ENCODE measurements at regions not wholly inside any gene's neighbourhood (a gene's known extent, or its start where the extent isn't known, plus 50 kb on each side); places are given as distances from the start of the nearest gene placed in this dataset.

- BruUV-seq (replicated peaks) = no TSS peak
- peaks cover 11% of the 10 kb centered on the region; the same call in 1 of the 2 replicates for H3K4me1 ChIP-seq
- no peaks in the 10 kb centered on the region for H3K36me3 ChIP-seq (ENCODE audit: control insufficient read depth, insufficient read depth, low read length)
- no peak for TF ChIP-seq CTCF (IDR thresholded peaks at IDR 0.05; ENCODE audit: insufficient read depth in 1 of 2, low read depth in 1 of 2, low read length in 1 of 2, severe bottlenecking in 1 of 2, unreplicated experiment in 1 of 2)
- Mint-ChIP-seq H3K27ac (ENCODE audit: unreplicated experiment) (no peak overlapping the region), H3K36me3 (ENCODE audit: insufficient read depth, unreplicated experiment) (no peaks in the 10 kb centered on the region), H3K27me3 (ENCODE audit: insufficient read depth, unreplicated experiment) (no peaks in the 10 kb centered on the region), H3K9me3 (ENCODE audit: unreplicated experiment) (peaks cover 12% of the 10 kb centered on the region), H3K4me1 (ENCODE audit: low read depth, unreplicated experiment) (peaks cover 10% of the 10 kb centered on the region), H3K4me3 (ENCODE audit: unreplicated experiment) (no peak overlapping the region)
- no peaks in the 10 kb centered on the region for H3K27me3 ChIP-seq (replicated peaks; ENCODE audit: control insufficient read depth, insufficient read depth, low read length)
- ChIA-PET CTCF (no interaction called here), POLR2A (no interaction called here)
- H3K4me3 ChIP-seq (ENCODE audit: low read depth, low read length) = no peak overlapping the region
- H3K9me3 ChIP-seq = no peaks in the 10 kb centered on the region
- DNase-seq = no peak
- intact Hi-C loops (cut with micrococcal nuclease; ENCODE audit: unreplicated experiment) = no loop called here
Measured at GRCh38 chr16:47916266-47916665, 239.5 kb downstream of the ABCC12 start.

GRCh38 chr16:47907109-47907508 is 248.7 kb downstream of the ABCC12 start:
- no peak for DNase-seq
- H3K36me3 ChIP-seq (ENCODE audit: control insufficient read depth, insufficient read depth, low read length) = no peaks in the 10 kb centered on the region
- no peaks in the 10 kb centered on the region for H3K9me3 ChIP-seq
- H3K4me3 ChIP-seq (ENCODE audit: low read depth, low read length) = no peak overlapping the region
- no peak overlapping the region for H3K4me3 Mint-ChIP-seq (ENCODE audit: unreplicated experiment)
- no peaks in the 10 kb centered on the region for H3K9me3 Mint-ChIP-seq (ENCODE audit: unreplicated experiment)
- intact Hi-C loops (cut with micrococcal nuclease; ENCODE audit: unreplicated experiment) = no loop called here
- H3K4me1 ChIP-seq = no peaks in the 10 kb centered on the region
- BruUV-seq (replicated peaks) = no TSS peak
- ChIA-PET POLR2A (no interaction called here), CTCF (no interaction called here)
- TF ChIP-seq CTCF (IDR thresholded peaks at IDR 0.05; ENCODE audit: insufficient read depth in 1 of 2, low read depth in 1 of 2, low read length in 1 of 2, severe bottlenecking in 1 of 2, unreplicated experiment in 1 of 2) = no peak
- H3K36me3 Mint-ChIP-seq (ENCODE audit: insufficient read depth, unreplicated experiment) = no peaks in the 10 kb centered on the region
- H3K27me3 ChIP-seq (replicated peaks; ENCODE audit: control insufficient read depth, insufficient read depth, low read length) = no peaks in the 10 kb centered on the region
- H3K27ac Mint-ChIP-seq (ENCODE audit: unreplicated experiment) = no peak overlapping the region
- H3K27me3 Mint-ChIP-seq (ENCODE audit: insufficient read depth, unreplicated experiment) = no peaks in the 10 kb centered on the region
- no peaks in the 10 kb centered on the region for H3K4me1 Mint-ChIP-seq (ENCODE audit: low read depth, unreplicated experiment)

- intact Hi-C loops (cut with micrococcal nuclease; ENCODE audit: unreplicated experiment) = no loop called here
- CTCF ChIA-PET = no interaction called here
- no peak for DNase-seq
- BruUV-seq (replicated peaks) = no TSS peak
- Mint-ChIP-seq H3K9me3 (ENCODE audit: unreplicated experiment) (no peaks in the 10 kb centered on the region), H3K4me1 (ENCODE audit: low read depth, unreplicated experiment) (no peaks in the 10 kb centered on the region), H3K4me3 (ENCODE audit: unreplicated experiment) (no peak overlapping the region), H3K36me3 (ENCODE audit: insufficient read depth, unreplicated experiment) (no peaks in the 10 kb centered on the region), H3K27ac (ENCODE audit: unreplicated experiment) (no peak overlapping the region), H3K27me3 (ENCODE audit: insufficient read depth, unreplicated experiment) (no peaks in the 10 kb centered on the region)
- H3K36me3 ChIP-seq (ENCODE audit: control insufficient read depth, insufficient read depth, low read length) = no peaks in the 10 kb centered on the region
- H3K4me3 ChIP-seq (ENCODE audit: low read depth, low read length) = no peak overlapping the region
- H3K27me3 ChIP-seq (replicated peaks; ENCODE audit: control insufficient read depth, insufficient read depth, low read length) = no peaks in the 10 kb centered on the region
- H3K9me3 ChIP-seq = no peaks in the 10 kb centered on the region
- POLR2A ChIA-PET = no interaction called here
- no peaks in the 10 kb centered on the region for H3K4me1 ChIP-seq
- TF ChIP-seq CTCF (IDR thresholded peaks at IDR 0.05; ENCODE audit: insufficient read depth in 1 of 2, low read depth in 1 of 2, low read length in 1 of 2, severe bottlenecking in 1 of 2, unreplicated experiment in 1 of 2) = no peak
Measured at GRCh38 chr16:47905771-47906170, 250.0 kb downstream of the ABCC12 start.

Data from Caco-2 (cell line).